GM19455 (cell line): ENCODE measurements at regions not wholly inside any gene's neighbourhood (a gene's known extent, or its start where the extent isn't known, plus 50 kb on each side); places are given as distances from the start of the nearest gene placed in this dataset.

Experiments used
- ATAC-seq: cut with Tn5 transposase; IDR thresholded peaks from one replicate; pipeline ENCODE4 v1.9.1; 2021; ENCODE audit not compliant: unreplicated experiment

DNA sequence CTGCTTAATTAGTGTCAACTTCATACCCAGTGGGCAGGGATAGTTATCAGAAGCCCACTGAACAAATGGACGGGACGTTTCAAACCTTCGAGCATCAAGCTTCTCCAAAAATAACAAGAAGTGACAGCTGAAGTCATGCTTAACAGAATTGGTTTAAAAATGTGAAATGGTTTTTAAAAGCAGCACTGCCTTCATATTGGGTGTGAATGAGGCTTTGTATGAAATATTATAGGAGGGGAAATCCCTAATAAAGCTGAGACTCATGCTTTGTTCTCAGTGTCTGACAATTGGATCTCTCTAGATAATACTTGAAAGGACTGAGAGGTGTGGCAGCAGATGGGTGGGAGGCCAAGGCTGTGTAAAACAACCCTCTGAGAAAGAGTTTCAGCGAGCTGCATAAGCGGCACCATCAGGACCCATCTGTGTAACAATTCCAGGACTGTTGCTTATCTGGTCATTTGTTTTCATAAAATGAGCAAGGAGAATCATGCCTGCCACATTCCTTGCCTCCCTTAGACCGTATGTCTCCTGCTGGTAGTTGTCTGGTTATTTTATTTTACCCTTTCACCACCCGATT lies 667.7 kb downstream of the DIAPH3 start:
- no peak for ATAC-seq

DNA sequence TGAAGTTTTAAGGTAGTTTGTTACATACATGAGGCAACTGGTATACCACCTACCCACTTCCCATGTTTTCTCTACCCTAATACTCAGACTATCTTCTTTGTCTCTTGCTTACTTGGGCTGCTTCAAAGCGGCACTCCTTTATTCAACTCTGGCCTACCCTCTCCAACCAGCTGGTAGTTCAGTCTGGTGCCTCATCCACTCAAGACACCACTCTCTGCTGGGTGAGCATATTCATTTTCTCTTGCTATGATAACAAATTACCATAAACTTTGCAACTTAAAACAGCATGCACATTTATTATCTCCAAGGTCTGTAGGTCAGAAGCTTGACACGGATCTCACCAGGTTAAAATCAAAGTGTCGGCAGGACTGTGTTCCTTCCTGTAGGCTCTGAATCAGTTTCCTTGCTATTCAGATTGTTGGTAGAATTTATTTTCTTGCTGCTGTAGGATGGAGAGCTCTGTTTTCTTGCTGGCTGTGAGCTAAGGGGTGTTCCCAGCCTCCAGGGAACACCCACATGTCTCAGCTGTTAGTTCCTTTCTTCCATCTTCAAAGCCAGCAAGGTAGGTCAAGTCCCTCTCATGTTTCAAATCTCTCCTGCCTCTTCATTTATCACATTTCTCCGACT lies 666.0 kb downstream of the DIAPH3 start:
- ATAC-seq, result no peak

DNA sequence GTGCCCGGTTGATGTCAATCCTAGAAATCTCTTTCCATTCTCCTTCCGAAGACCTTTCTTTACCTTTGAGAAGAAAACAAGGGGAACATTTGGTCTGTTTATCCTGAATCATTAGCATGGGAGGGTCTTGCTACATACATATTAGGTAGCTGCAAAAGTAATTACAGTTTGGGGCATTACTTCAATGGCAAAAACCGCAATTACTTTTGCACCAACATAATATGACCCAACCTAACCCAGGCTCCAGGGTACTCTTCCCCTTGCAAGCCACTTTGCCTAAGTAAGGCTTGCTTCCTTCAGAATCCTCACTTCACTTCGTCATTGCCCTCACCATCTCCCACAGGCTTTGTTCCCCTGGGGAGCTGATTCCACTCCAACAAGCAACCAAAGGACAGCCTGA lies 662.7 kb downstream of the DIAPH3 start:
- ATAC-seq, result no peak

DNA sequence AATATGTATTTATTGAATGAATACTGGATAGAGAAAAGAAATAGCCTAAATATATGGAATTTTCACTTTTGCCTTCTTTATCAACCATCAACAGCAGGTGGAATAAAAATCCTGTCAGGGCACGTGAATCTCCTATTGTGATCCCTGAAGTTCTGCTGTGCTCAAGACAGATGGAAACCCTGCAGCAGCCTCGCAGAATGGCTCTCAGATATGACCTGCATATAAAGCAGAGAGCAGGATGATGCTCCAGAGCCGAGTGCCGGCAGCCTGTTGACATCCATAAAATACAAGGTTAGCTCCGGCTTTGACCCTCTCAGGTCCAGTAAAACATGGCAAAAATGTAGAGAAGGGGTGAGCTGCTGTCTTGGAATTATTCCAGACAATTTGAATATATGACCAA lies 659.3 kb downstream of the DIAPH3 start:
- ATAC-seq, result no peak

DNA sequence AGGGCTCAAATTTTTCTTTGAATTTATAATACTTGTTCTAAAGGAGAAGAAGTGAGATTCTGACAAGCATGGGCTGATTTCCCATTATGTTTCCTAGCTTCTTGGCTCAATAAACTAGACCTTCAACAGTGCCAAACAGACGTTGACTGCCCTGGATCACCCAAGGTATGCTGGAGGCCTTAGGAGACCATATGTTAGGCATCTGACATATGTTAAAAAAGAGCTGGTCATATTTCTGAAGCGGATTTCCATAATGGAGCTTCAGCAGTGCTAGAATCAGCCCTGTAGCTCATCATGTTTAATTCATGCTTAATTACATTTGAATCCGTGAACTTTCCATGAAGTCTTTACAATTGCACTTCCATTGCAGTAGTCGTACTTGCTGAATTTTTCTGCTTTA lies 653.3 kb downstream of the DIAPH3 start:
- ATAC-seq, result no peak

DNA sequence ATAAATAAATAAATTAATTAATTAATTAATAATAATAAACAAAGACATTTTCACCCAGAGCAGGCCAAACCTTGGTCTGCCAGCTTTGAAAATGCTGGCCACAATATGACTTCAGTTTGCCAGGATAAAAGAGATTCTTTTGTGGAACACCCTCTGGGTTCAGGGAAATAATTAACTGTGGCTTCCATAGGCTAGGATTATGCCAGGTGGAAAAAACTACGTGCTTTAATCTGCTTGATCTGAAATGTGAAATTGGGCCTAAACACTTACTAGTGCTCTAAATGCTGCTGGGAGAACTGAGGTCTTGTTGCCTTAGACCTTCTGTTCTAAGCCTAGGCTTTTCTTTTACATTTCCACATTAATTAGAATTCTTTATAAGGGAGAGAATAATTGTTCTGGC lies 650.0 kb downstream of the DIAPH3 start:
- ATAC-seq, result no peak

DNA sequence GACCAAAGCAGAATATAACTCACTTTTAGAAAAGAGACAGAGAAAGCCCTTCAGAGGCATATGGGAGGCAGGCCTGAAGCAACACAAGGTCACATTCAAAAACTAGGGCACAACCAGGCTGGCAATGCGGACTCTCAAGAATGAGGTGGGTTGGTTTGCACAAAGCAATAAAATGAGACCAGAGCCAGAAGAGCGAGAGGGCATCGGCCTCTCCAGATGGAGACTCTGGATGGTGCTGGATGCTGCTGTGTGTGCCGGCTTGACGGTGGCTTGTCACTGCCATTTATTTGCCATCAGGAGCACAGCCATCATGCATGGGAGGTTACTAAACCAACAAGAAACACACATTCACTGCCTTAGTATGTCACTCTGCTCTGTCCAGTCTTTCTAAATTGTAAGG lies 649.4 kb downstream of the DIAPH3 start:
- no peak for ATAC-seq

DNA sequence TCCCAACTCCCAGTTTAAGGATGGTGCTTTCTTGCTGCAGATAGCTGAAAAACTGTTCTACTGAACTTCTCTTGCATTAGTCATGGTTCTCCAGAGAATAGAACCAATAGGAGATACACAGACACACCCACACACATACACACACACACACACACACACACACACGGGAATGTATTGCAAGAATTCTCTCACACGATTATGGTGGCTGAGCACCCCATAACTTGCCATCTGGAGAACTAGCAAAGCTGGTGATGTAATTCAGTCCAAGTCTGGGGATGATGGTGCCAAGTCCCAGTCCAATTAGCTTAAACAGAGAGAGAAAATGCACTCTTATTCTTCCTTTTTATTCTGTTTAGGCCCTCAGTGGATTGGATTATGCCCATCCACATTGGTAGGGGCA lies 643.9 kb downstream of the DIAPH3 start:
- ATAC-seq, result no peak

DNA sequence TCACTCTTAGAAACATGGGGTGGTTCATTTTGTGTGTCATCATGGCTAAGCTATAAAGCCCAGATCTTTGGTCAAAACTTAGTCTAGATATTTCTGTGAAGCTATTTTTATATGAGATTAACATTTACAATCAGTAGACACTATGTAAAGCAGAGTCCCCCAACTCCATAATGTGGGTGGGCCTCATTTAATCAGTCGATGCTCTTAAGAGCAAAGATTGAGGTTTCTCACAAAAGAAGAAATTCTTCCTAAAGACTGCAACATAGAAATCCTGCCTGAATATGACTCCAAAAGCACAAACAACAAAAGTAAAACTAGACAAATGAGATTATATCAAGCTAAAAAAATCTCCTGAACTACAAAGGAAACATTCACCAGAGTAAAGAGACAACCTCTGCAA lies 642.2 kb downstream of the DIAPH3 start:
- ATAC-seq, result no peak

DNA sequence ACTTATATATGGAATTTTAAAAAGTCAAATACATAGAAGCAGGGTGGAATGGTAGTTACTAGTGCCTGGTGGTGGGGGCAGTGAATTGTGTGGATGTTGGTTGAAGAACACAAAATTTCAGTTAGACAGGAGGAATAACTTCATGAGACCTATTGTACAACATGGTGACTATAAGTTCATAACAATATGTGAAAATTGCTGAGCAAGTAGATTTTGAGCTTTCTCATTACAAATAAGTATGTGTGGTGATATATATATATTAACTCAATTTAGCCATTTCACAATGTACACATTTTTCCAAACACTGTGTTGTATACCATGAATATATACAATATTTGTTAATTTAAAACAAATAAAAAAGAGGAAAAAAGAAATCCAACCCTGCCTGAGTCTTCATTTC lies 641.1 kb downstream of the DIAPH3 start:
- no peak for ATAC-seq

DNA sequence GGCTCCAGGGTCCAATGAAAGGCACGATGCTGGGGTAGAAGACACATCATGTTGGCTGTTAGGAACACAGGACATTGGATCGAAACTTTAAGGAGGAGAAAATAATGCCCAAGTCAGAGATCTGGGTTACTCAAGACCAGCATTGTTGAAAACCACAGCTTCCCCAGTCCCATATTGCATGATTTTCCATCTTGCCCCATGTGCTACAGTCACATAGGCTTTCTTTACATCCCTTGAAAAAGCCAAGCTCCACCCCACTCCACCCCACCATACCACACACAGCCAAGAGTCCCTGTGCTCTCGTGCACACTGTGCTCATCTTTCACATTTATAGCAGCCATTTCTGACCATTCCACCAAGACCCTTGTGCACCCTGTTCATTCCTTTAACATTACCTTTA lies 636.2 kb downstream of the DIAPH3 start:
- ATAC-seq, result no peak

DNA sequence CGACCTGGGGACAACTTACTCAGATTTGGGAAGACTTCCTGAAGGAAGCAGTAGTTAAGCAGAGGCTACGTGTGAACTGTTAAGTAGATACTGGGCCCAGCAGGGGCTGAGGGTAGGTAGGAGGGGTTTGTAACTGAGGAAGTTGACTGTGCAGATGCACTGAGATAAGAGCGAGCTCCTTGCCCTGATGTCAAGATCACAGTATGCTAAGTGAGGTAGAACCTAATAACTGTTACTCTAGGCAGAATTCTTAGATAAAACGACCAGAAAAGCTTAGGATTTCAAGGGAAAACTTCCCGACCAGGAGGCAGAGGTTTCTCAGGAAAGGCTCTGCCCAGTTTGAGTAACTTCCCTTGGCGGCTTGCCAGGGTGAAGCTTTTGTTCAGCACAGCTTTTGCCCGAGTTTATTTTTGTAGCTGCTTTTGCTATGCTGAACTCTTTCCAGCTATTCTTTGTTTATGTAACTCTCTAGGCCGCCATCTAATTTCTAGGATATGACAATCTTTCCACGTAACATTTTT lies 632.1 kb downstream of the DIAPH3 start:
- no peak for ATAC-seq

DNA sequence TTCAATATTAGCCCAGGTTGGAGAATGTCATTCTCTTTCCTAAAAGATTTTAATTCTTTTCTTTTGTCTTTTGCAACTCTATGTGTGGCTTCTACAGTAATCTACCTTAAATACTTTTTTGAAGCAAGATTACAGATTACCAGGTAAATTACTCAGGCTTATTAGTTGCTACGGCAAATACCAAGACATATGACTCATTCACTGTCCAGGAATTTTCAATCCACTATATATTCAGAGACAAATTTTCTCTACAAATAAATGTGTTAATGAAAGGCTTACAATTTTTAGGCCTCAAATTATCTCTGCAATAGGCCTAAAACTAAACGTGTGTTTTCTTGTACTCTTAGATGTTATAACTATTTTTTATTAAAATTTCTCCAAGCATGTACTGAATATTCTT lies 631.3 kb downstream of the DIAPH3 start:
- ATAC-seq, result no peak

DNA sequence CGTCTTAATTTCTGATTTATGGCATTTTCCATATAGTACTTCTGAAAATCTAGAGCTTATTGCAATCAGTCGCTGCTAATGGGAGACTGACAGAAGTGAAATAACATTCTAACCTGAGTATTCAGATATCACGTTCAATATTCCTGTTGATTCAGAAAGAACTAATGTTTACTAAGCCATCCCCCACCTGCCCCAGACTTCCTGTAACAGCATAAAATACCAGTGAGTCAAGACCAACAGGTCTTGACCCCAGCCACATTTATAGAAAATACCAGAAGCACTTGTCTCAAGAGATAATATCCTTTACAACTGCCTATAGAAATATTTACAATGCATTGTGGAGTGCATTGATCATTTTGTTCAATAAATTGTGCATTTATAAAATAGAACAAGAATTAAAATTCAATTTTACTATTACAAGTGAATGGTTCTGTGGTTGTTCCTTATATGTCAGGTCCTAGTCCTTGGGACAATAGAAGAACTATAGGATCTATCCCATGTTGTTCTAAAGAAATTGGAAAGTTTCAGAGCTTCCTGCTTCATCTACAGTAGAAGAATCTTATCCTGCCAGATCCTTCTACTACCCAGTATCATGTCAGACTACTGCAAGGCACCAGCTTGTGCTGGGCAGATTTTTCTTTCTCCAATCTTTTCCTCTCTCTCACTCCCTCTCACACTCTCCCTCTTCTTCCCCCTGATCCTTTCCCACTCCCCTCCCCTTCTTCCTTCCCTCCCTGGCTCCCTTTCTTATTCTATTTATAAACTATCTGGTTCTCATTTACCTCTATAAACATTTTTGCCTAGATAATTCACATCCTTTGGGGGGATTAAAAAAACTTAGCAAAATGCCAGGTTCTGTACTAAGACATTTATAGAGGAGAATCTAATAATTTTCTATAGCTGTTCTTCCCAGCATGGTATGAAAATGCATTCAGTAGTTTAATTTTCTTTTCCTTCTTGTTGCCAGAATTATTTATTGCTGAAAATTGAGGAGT lies 629.9 kb downstream of the DIAPH3 start:
- no peak for ATAC-seq

DNA sequence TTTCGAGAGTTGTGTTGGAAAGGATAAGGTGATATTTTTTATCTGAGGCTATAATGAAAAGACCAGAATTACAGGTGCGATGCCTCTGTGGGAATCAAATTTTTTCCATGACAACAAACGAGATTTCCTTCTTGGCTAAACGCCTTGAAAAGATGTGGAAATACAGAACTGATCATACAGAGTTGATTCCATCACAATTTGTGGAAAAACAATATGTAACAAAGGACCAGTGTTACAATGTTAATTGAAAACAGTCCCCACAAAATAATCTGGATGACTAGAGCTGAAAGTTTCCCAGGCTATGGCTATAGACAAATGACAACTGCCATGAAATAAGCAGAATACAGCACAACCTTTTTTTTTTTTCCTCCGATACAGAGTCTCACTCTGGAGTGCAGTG lies 628.9 kb downstream of the DIAPH3 start:
- ATAC-seq, result no peak

DNA sequence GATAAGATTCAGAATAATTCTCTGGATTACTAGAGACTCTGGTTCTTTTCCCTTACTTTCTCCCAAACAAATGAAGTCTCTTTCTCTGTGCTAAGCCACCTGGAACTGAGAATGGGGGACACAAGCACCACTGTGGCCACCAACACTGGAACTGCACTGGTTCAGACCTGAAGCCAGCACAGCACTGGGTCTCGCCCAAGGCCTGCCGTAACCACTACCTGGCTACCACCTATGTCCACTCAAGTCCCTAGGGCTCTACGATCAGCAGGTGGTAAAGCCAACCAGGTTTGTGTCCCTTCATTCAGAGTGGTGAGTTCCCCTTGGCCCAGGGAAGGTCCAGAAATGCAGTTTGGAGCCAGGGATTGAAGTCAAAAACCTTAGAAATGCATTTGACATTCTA lies 626.2 kb downstream of the DIAPH3 start:
- ATAC-seq, result no peak

DNA sequence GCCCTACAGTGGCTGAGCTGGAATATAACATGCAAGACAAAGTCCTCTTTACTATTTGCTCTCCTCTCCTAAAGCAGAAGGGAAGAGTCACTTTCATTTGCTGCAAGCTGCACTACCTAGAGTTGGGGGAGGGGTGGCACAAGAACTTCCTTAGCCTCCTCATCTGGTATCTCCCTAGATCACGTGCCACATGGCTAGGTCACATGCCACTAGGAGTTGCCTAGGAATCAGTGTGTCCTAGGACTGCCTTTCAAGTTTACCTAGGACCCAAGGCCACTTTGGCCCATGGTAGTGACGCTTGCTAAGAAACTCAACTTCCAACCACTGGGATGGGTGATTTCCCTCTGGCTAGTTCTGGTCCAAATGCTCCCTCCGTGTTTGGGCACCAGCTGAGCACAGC lies 625.2 kb downstream of the DIAPH3 start:
- no peak for ATAC-seq

DNA sequence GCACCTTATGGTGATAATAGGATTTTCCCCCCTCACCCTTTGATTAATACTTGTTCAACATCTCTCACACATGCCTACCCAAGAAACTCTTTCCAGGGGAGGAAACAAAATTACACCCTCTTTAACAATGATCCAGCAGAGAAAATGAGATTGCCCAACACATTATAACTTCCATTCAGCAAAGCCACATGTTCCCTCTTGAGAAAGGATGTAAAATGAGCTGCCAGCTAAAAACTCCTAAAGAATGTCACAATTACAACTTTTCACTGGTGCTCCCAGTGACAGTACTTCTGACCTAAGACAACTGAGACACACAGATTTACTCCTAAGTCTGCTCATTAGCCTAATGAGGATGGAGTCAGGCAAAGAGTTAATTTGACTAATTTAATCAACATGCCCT lies 621.4 kb downstream of the DIAPH3 start:
- ATAC-seq, result no peak

DNA sequence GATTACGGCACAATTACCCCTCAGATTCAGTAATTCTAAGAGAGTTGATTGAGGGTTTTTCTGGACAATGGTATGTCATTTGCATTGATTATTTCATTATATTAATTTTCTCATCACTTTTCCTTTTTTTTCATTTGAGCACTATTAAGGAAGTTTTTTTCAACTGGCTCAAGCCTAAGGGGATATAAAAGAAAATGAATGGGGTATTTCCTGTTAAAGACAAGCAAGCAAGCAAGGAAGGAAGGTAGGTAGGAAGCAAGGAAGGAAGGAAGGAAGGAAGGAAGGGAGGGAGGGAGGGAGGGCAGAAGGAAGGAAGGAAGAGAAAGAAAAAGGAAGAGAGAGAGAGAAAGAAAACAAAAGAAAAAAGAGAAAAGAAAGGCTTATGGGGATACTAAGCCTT lies 620.3 kb downstream of the DIAPH3 start:
- no peak for ATAC-seq

DNA sequence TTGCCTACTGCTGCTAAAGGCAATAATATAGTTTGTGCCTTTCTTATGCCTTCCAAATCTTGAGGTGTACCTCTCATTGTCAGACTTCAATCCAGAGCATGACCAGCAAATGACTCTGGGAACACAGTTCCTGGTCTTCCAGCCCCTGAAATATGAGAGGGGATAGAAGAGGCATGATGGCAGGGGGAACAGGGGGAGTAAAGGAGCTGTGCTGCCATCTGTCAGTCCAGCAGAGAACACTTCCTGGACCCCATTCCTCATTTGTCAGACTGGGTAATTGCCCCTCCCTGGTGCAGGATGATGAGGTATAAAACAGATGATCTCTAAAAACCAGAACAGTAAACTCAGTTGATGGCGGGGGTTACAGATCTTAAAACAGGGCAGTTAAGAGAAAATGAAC lies 618.7 kb downstream of the DIAPH3 start:
- no peak for ATAC-seq

DNA sequence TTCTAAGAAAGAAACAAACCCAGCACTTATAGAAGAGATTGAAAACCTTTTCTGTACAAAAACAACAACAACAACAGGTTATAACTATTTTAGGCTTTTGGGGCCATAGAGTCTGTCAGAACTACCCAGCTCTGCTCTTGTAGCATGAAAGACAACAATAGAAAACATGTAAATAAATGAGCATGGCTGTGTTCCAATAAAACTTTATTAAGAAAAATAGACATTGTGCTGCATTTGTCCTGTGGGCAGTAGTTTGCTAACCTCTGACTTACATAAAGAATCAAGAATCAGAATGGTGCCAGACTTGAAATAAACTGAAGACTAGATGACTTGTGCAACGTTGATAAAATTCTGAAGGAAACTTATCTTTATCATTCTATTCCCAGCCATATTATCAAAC lies 617.5 kb downstream of the DIAPH3 start:
- ATAC-seq, result no peak

DNA sequence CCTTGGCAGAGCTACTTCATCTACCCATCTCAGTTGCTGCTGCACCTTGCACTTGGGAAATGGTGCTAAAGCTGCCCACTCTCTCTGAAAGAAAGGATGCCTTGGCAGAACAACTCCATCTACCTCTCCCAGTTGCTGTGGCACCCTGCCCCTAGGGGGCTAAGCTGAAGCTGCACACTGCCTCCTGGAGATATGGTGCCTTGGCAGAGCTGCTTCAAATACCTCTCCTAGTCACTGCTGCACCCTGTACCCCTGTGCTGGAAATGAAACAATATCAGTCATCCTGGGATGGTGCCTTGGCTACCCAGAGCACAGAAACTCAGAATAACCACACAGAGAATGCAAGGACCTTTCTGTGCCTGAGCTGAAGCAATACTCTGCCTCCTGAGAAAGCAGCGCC lies 615.8 kb downstream of the DIAPH3 start:
- no peak for ATAC-seq
